Posterior cingulate gyrus (tissue), 11 donors: ENCODE measurements at regions not wholly inside any gene's neighbourhood (a gene's known extent, or its start where the extent isn't known, plus 50 kb on each side); places are given as distances from the start of the nearest gene placed in this dataset.
"Not testable (repeated sequence)": the region's sequence is repeated elsewhere in the genome, so short reads cannot be mapped to it uniquely, and the experiment has no call there.

ENCODE experiments used
- DNase-seq, 10 donors: peaks; one replicate each; pipeline versions ENCODE4 v3.0.0 to v3.0.0-alpha.2; 2020 to 2021; ENCODE audit warnings: mixed read lengths in 3 of 10
- intact Hi-C: fragments of 100-400 bp; cut with DNase I; formaldehyde crosslinking; loops from one replicate; pipeline ENCODE4 v1.15.1; 2023

- DNase-seq: no peak
- intact Hi-C loops: no loop called here
Observed at GRCh38 chrX:110965409-110966090, 130.4 kb upstream of the PAK3 start.

- intact Hi-C loops: no loop called here
- peak; percentile 19 to 92 (median 48) for DNase-seq
Observed at GRCh38 chrX:110964786-110965185, 131.2 kb upstream of the PAK3 start.

- no peak for DNase-seq
- intact Hi-C loops: no loop called here
Observed at GRCh38 chrX:110962451-110962850, 133.5 kb upstream of the PAK3 start.

- intact Hi-C loops: no loop called here
- no peak for DNase-seq
Observed at GRCh38 chrX:110955706-110956105, 140.3 kb upstream of the PAK3 start.

- no peak for DNase-seq
- intact Hi-C loops: no loop called here
Observed at GRCh38 chrX:110954428-110955100, 141.4 kb upstream of the PAK3 start.

- no peak for DNase-seq
- intact Hi-C loops: no loop called here
Observed at GRCh38 chrX:110951472-110952269, 144.3 kb upstream of the PAK3 start.

- DNase-seq: peak in 5 of 10 donors; percentile 9 to 86 (median 32)
- intact Hi-C loops: no loop called here
Observed at GRCh38 chrX:110944751-110945675, 149.4 kb upstream of the CHRDL1 start.

- intact Hi-C loops: no loop called here
- peak in 9 of 10 donors; percentile 8 to 89 (median 34) for DNase-seq
Observed at GRCh38 chrX:110944311-110944750, 148.7 kb upstream of the CHRDL1 start.

GRCh38 chrX:110941906-110942305 is 146.3 kb upstream of the CHRDL1 start:
- intact Hi-C loops: no loop called here
- no peak for DNase-seq

- intact Hi-C loops: no loop called here
- DNase-seq: no peak
Observed at GRCh38 chrX:110938977-110939732, 143.5 kb upstream of the CHRDL1 start.

GRCh38 chrX:110924871-110925270 is 129.3 kb upstream of the CHRDL1 start:
- intact Hi-C loops: no loop called here
- no peak for DNase-seq

GRCh38 chrX:110920991-110921390 is 125.4 kb upstream of the CHRDL1 start:
- no peak for DNase-seq
- intact Hi-C loops: no loop called here

GRCh38 chrX:110915570-110915969 is 120.0 kb upstream of the CHRDL1 start:
- intact Hi-C loops: no loop called here
- no peak for DNase-seq

- intact Hi-C loops: no loop called here
- DNase-seq: no peak
Observed at GRCh38 chrX:110915111-110915510, 119.5 kb upstream of the CHRDL1 start.

- no peak for DNase-seq
- intact Hi-C loops: no loop called here
Observed at GRCh38 chrX:110914281-110914680, 118.7 kb upstream of the CHRDL1 start.

- DNase-seq, intact Hi-C loops: not testable (repeated sequence)
Observed at GRCh38 chrX:110904747-110905146, 109.1 kb upstream of the CHRDL1 start.

- no peak for DNase-seq
- intact Hi-C loops: no loop called here
Observed at GRCh38 chrX:110881971-110882370, 86.4 kb upstream of the CHRDL1 start.

GRCh38 chrX:110877326-110877725 is 81.7 kb upstream of the CHRDL1 start:
- intact Hi-C loops: no loop called here
- DNase-seq: peak in 1 of 10 donors; percentile 35

- intact Hi-C loops: no loop called here
Observed at GRCh38 chrX:110871839-110872238, 76.2 kb upstream of the CHRDL1 start.

GRCh38 chrX:110866421-110866820 is 70.8 kb upstream of the CHRDL1 start:
- no peak for DNase-seq

More at GRCh38 chrX:110871839-110872238, 76.2 kb upstream of the CHRDL1 start:
- DNase-seq: no peak

More at GRCh38 chrX:110866421-110866820, 70.8 kb upstream of the CHRDL1 start:
- intact Hi-C loops: no loop called here
